GM21526 (cell line): ENCODE measurements at regions not wholly inside any gene's neighbourhood (a gene's known extent, or its start where the extent isn't known, plus 50 kb on each side); places are given as distances from the start of the nearest gene placed in this dataset.
A peak's percentile ranks its signal among the peaks of the same experiment; 100 is the strongest.

ENCODE experiments used
- ATAC-seq: cut with Tn5 transposase; IDR thresholded peaks from one replicate; pipeline ENCODE4 v1.9.1; 2021; ENCODE audit warnings: moderate library complexity; ENCODE audit not compliant: unreplicated experiment, low FRiP score

DNA sequence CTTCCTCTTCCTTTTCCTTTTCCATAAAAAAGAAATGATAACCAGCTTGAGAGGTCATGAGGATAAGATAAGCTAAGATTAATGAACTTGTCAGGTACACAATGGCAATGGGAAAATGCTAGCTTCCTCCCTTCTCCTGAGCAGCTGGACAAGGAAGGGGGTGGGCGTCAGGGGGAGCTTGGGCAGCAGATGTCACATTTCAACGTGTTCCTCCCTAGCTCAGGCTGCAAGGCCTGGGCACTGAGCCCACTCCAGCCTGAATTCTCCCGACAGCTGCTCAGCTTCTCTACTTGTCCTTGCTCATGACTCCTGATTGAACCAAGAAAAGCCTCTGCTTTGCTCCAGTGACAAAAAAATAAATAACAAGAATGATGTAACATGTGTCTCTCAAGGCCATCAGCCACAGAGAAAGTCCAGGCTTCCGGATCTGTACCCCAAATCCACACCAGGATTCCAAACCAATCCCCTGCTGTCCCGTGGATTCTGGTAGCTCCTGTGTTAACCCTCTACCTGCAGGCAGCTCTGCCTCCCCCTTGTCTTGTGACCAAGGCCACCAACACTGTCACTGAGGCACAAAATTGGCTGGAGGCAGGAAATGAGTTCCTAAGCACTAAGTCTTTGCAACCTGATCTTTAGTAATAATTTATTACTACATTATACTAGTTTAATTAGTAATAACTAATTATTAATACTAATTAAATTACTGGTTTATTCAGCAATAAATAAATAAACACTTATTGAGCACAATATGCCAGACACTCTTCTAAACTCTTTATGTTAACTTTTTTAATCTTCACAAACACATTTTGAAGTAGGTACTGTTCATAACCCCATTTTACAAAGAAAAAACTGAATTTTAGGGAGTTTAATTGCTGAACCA is 146.5 kb downstream of the CCDC34 start:
- ATAC-seq, result no peak

- ATAC-seq, result no peak
Measured at GRCh38 chr11:27215471-27216269, 147.3 kb downstream of the CCDC34 start.

GRCh38 chr11:27214713-27215112 is 148.3 kb downstream of the CCDC34 start:
- ATAC-seq, result no peak

GRCh38 chr11:27213232-27213660 is 149.8 kb downstream of the CCDC34 start:
- no peak for ATAC-seq

- no peak for ATAC-seq
Measured at GRCh38 chr11:27212248-27212780, 150.7 kb downstream of the CCDC34 start.

DNA sequence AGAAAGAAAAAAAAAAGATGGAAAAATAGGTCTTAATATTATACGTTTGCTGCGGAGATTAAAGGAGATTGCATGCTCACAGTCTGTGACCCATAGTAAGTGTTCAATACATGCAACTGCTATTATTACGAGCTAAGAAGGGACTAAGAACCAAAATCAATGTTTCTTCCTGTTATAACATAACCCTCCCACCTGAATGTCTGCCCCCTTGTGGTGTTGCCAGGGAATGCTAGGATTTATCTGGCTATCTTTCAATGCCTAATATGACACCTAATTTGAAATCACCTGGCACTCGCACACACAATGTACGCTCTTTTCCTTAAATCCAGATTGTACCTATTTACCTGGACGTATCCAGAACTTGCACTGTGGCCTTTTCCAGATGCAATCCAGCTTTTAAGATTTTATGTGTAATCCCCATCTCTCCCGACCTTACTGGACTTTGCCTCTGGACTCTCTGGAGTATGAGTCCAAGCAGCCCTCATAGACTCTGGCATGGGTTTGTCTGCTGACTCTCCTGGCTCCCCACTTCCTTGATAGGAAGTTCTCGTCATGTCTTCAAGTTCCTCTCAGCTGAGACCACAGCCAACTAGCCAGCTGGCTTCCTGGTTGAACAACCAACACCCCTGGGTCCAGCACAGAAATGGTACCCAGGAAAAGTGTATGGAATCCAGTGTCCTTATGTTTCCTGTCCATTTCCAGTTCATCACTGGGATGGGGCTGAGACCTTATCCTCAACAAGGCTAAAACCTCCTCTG is 151.5 kb downstream of the CCDC34 start:
- ATAC-seq, result no peak

DNA sequence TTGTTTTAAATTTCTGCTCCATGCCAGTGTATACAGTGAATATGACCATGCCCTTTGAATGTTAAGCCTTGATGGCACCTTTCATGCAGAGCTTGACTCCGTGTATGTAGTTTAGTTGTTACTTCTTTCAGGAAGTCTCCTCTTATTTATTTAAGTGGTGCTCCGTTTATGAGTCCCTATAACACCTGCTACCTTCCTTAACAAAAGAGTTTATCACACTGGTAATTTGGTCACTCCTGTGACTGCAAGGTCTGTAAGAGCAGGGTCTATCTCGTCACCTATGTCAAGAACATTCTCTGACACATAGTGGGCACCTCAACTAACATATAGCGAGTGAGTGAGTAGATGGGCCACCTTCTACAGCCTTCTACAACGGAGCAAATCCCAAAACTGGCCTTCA is 152.5 kb downstream of the CCDC34 start:
- ATAC-seq, result no peak

GRCh38 chr11:27209562-27210005 is 153.4 kb downstream of the CCDC34 start:
- no peak for ATAC-seq

GRCh38 chr11:27208846-27209245 is 154.2 kb downstream of the CCDC34 start:
- no peak for ATAC-seq

DNA sequence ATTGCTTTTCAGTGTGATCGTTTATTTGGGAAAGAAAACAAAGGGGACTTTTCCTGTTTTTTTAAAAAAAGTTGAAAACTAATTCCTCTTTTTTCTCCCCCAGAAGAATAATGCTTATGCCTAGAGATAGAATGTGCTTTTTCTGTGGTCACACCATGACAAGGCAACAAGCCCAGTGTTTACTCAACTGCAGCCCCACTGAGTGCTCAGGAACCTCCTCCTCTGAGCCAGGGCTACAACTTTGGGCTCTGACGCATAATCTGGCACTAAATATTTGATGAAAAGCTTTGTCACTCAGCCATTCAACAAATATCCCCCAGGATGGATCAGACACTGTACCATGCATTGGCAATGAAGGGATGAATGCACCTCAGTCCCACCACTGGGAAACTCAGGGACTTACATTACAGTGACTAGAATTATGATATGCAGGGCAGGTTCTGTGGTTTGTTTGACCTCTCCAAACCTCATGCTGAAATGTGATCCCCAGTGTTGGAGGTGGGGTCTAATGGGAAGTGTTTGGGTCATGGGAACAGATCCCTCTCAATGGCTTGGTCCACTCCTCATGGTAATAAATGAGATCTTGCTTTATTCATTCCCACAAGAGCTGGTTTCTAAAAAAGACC is 155.9 kb downstream of the CCDC34 start:
- ATAC-seq, result no peak

GRCh38 chr11:27205779-27206570 is 157.0 kb downstream of the CCDC34 start:
- ATAC-seq, result no peak

- no peak for ATAC-seq
Measured at GRCh38 chr11:27205250-27205649, 157.8 kb downstream of the CCDC34 start.

DNA sequence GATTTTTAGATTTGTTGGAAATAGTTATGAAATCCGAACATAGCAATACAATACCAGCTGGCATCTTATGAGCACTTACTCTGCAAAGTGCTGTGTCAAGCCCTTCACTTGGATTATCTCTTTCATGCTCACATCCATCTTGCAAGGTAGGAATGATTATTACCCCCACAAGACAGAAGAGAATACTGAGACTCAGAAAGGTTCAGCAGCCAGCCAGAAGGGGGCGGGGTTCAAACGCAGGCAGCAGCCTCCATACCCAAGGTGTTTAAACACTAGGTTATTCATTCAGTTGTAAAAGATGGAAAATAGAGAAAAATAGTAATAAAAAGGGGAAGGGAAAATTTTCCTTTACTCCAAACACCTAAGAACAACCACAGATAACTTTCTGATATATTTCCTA is 158.5 kb downstream of the CCDC34 start:
- peak; percentile 88 for ATAC-seq

GRCh38 chr11:27203077-27203647 is 159.9 kb downstream of the CCDC34 start:
- ATAC-seq, result no peak

DNA sequence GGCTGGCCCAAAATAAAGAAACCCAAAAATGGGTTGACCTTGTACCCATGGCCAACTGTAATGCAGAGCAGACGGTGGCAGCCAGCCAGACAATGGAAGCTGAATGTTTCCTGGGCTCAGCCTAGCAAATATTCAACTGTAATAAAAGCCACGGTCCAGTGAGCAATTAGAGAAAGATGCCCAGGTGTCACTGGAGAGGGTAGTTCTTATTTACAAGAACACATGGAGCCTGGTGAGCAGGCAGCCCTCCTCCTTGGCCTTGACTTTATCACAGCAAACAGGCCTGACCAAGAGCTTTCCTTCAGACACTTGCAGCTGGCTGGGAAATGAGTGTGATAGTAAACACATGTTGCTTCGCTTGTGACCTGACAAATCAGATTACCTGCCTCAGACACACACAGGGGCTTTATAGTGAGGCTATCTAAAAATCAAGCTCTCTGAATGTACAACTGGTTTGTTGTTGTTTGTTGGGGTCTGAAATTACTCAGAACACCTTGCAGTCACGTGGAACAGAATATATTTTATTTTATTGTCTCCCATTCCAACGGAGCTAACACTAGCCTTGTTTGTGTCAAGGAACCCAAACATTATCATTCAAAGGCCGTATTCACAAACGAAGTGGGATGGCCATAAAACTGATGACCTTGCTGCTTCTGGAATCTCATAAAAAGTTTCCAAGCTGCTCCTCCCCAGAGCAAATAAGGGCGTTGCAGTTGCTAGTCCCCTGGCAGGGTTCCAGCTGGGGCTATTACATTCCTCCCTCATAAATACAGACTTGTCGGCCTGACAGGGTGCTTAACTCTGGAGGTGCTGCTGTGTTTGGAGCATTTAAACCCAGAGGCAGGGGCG is 161.1 kb downstream of the BBOX1 start:
- ATAC-seq, result no peak

DNA sequence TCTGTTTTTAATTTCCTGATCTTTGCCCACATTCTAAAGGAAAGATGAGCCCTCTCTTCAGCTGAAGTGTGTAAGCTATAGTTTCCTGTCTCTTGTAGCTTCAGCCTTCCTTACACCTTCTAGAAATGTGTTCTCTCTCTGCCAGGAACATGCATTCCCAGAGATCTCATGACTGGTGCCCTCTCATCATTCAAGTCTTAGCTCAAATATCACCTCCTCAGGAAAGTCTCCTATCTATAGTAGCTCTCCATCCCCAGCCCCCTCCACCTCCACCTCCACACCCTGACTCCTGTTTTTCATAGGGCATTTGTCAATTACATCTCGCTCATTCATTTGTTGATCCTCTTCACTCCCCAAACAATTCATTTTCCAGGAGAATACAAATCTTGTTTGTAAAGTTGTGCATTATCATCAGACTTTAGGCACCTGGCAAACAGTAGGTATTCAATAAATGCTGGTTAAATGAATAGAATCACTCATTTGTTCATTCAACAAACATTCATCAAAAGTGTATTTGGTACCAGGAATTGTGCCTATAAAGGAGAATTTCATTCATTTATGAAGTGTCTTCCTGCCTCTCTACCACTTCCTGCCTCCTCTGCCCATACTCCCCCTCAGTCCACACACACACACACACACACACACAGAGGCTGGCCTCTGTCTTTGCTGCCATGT is 160.3 kb downstream of the BBOX1 start:
- ATAC-seq, result no peak

- no peak for ATAC-seq
Measured at GRCh38 chr11:27196203-27196897, 155.7 kb downstream of the BBOX1 start.
